ENCODE measurements at regions not wholly inside any gene's neighbourhood (a gene's known extent, or its start where the extent isn't known, plus 50 kb on each side); places are given as distances from the start of the nearest gene placed in this dataset.

GRCh38 chr4:8727546-8728510 lies 135.3 kb downstream of the CPZ start (continued):
- TF ChIP-seq USF2 (IDR thresholded peaks at IDR 0.05; ENCODE audit: low read length) (no peak), RAD21 (IDR thresholded peaks at IDR 0.05 in 1 of 2, conservative IDR thresholded peaks at IDR 0.05 in 1 of 2; ENCODE audit: low read depth in 2 of 2, low read length in 2 of 2) (no peak), ATF3 (IDR thresholded peaks at IDR 0.05; ENCODE audit: insufficient read depth, low read depth, low read length) (no peak), SP2 (IDR thresholded peaks at IDR 0.05; ENCODE audit: low read length) (no peak), POLR2A (IDR thresholded peaks at IDR 0.05; ENCODE audit: control extremely low read depth in 1 of 2, low read depth in 2 of 2, low read length in 2 of 2) (no peak), CHD2 (IDR thresholded peaks at IDR 0.05; ENCODE audit: low read length) (no peak), SRF (IDR thresholded peaks at IDR 0.05; ENCODE audit: low read depth, low read length) (no peak), ASH2L (IDR thresholded peaks at IDR 0.05; ENCODE audit: low read length) (no peak), EZH2 (IDR thresholded peaks at IDR 0.05; ENCODE audit: low read depth, low read length, severe bottlenecking) (no peak), SIX5 (IDR thresholded peaks at IDR 0.05; ENCODE audit: low read depth, low read length) (no peak), TBP (IDR thresholded peaks at IDR 0.05; ENCODE audit: low read depth, low read length) (no peak)

Data from H1 (cell line).